HCT116 (cell line): ENCODE measurements at regions not wholly inside any gene's neighbourhood (a gene's known extent, or its start where the extent isn't known, plus 50 kb on each side); places are given as distances from the start of the nearest gene placed in this dataset.

Source experiments
- ATAC-seq: fragments of 200-7000 bp; cut with Tn5 transposase; 2 replicates; pipeline ENCODE4 v1.9.1; 2020; ENCODE audit warnings: mild to moderate bottlenecking, moderate library complexity
- BruUV-seq: library from RNA; stranded (reverse); fragments of 400-500 nt; replicated peaks from 2 replicates; lab custom pipeline; 2021; lab: Mats Ljungman, UMichigan
- CTCF ChIA-PET: fragments of 300-600 bp; sonication (Branson Sonifier 250); formaldehyde crosslinking; loops from one replicate; lab custom pipeline; 2021; ENCODE audit warnings: antibody characterized with exemption; lab: Charles Lee
- POLR2A ChIA-PET: fragments of 300-600, 350-600 bp; sonication (Branson Sonifier 250); formaldehyde crosslinking; loops from one replicate; lab custom pipeline; 2021; ENCODE audit warnings: antibody characterized with exemption; lab: Charles Lee
- RAD21 ChIA-PET, 2 experiments: fragments of 300-600 bp; sonication (Branson Sonifier 250); formaldehyde crosslinking; loops; one replicate each; lab custom pipeline; 2023; ENCODE audit warnings: low total read pairs in 2 of 2; ENCODE audit not compliant: uncharacterized antibody in 2 of 2, unreplicated experiment in 2 of 2, low non-redundant PET in 1 of 2; lab: Charles Lee
- DNase-seq: peaks from one replicate; pipeline ENCODE4 v3.0.0-alpha.2; 2010; ENCODE audit warnings: low read depth, low spot score
- H2AFZ ChIP-seq: fragments of 200-600 bp; shearing (Covaris generic), sonication (generic); 2 replicates; pipeline ENCODE4 v1.6.1; 2017; ENCODE audit warnings: low read depth, mixed run types, mixed read lengths, antibody characterized with exemption, low read length; ENCODE audit not compliant: poor library complexity, severe bottlenecking
- H3K27ac ChIP-seq: 2 replicates; pipeline ENCODE4 v1.5.1; 2012; ENCODE audit warnings: low read depth, low read length
- H3K27me3 ChIP-seq: fragments of 200-600 bp; sonication (generic); 2 replicates; pipeline ENCODE4 v1.6.1; 2016; ENCODE audit warnings: mixed run types, low read length, mixed read lengths; ENCODE audit not compliant: insufficient read depth
- H3K36me3 ChIP-seq, 2 experiments: fragments of 200-500 bp in 1 of 2; fragments of 200-600 bp in 1 of 2; sonication (Bioruptor generic) in 1 of 2; sonication (generic) in 1 of 2; 2 replicates each; pipeline versions ENCODE4 v1.5.1 to v1.6.1; 2014 to 2016; ENCODE audit warnings: low read length in 2 of 2, inconsistent platforms in 1 of 2, mixed read lengths in 1 of 2, mixed run types in 1 of 2; ENCODE audit not compliant: insufficient read depth in 2 of 2, control insufficient read depth in 1 of 2
- H3K4me1 ChIP-seq, 2 experiments: fragments of 200-600 bp in 1 of 2; sonication (generic) in 1 of 2; 2 replicates each; pipeline versions ENCODE4 v1.5.1 to v1.6.1; 2012 to 2017; ENCODE audit warnings: low read length in 2 of 2, inconsistent platforms in 1 of 2, mild to moderate bottlenecking in 1 of 2, mixed read lengths in 1 of 2, mixed run types in 1 of 2, moderate library complexity in 1 of 2; ENCODE audit not compliant: insufficient read depth in 2 of 2, control insufficient read depth in 1 of 2
- H3K4me2 ChIP-seq: fragments of 200-600 bp; sonication (generic); 2 replicates; pipeline ENCODE4 v1.6.1; 2017; ENCODE audit warnings: mixed run types, low read length, mixed read lengths
- H3K4me3 ChIP-seq, 2 experiments: fragments of 200-600 bp in 1 of 2; sonication (generic) in 1 of 2; replicated peaks in 1 of 2; 2 replicates each; pipeline ENCODE4 v1.5.1; 2011 to 2016; ENCODE audit warnings: low read length in 2 of 2, control low read depth in 1 of 2, low read depth in 1 of 2, mild to moderate bottlenecking in 1 of 2, mixed read lengths in 1 of 2, mixed run types in 1 of 2
- H3K79me2 ChIP-seq: fragments of 200-600 bp; sonication (generic); 2 replicates; pipeline ENCODE4 v1.6.1; 2017; ENCODE audit warnings: mild to moderate bottlenecking, mixed run types, low read length, moderate library complexity, mixed read lengths; ENCODE audit not compliant: insufficient read depth
- H3K9ac ChIP-seq: fragments of 200-600 bp; sonication (generic); 2 replicates; pipeline ENCODE4 v1.6.1; 2016; ENCODE audit warnings: low read length, mixed read lengths
- H3K9me2 ChIP-seq: fragments of 200-600 bp; sonication (generic), shearing (Covaris generic); 2 replicates; pipeline ENCODE4 v1.6.1; 2017; ENCODE audit warnings: mixed run types, mild to moderate bottlenecking, moderate library complexity; ENCODE audit not compliant: insufficient read depth
- H3K9me3 ChIP-seq, 2 experiments: fragments of 200-500 bp in 1 of 2; fragments of 200-600 bp in 1 of 2; sonication (Bioruptor generic) in 1 of 2; sonication (generic) in 1 of 2; 2 replicates each; pipeline ENCODE4 v1.6.1; 2014 to 2017; ENCODE audit warnings: low read length in 2 of 2, mixed read lengths in 2 of 2, inconsistent platforms in 1 of 2, low read depth in 1 of 2, mild to moderate bottlenecking in 1 of 2, mixed run types in 1 of 2, moderate library complexity in 1 of 2; ENCODE audit not compliant: control insufficient read depth in 1 of 2, insufficient read depth in 1 of 2
- H4K20me1 ChIP-seq: fragments of 200-600 bp; sonication (generic), shearing (Covaris generic); 2 replicates; pipeline ENCODE4 v1.6.1; 2017; ENCODE audit warnings: mixed run types, mild to moderate bottlenecking, moderate library complexity; ENCODE audit not compliant: insufficient read depth
- CTCF ChIP-seq, 3 experiments: fragments of 200-600 bp in 1 of 3; sonication (generic) in 1 of 3; IDR thresholded peaks in 2 of 3; conservative IDR thresholded peaks in 1 of 3; 2 replicates each; pipeline ENCODE4 v1.5.1; 2012 to 2017; ENCODE audit warnings: low read depth in 2 of 3, low read length in 2 of 3, antibody characterized with exemption in 1 of 3, borderline replicate concordance in 1 of 3, control low read depth in 1 of 3, mild to moderate bottlenecking in 1 of 3, mixed read lengths in 1 of 3, mixed run types in 1 of 3, moderate library complexity in 1 of 3; ENCODE audit not compliant: insufficient read depth in 1 of 3
- FOSL1 ChIP-seq: IDR thresholded peaks from 2 replicates; pipeline ENCODE4 v1.6.1; 2012; ENCODE audit warnings: low read depth
- JUND ChIP-seq: IDR thresholded peaks from 2 replicates; pipeline ENCODE4 v1.6.1; 2012
- POLR2A ChIP-seq: IDR thresholded peaks from 2 replicates; pipeline ENCODE4 v1.7.0; 2011; ENCODE audit warnings: borderline replicate concordance; ENCODE audit not compliant: insufficient read depth, insufficient read length; ENCODE audit errors: extremely low read depth
- POLR2AphosphoS5 ChIP-seq: IDR thresholded peaks from 2 replicates; pipeline ENCODE4 v1.6.1; 2011; ENCODE audit warnings: mild to moderate bottlenecking, low read depth, low read length, moderate library complexity
- REST ChIP-seq: IDR thresholded peaks from 2 replicates; pipeline ENCODE4 v1.6.1; 2012; ENCODE audit warnings: low read depth
- SIN3A ChIP-seq: IDR thresholded peaks from 2 replicates; pipeline ENCODE4 v1.6.1; 2012; ENCODE audit warnings: low read depth
- SP1 ChIP-seq: IDR thresholded peaks from 2 replicates; pipeline ENCODE4 v1.6.1; 2012; ENCODE audit warnings: low read depth
- TCF7L2 ChIP-seq: IDR thresholded peaks from 2 replicates; pipeline ENCODE4 v1.7.0; 2011; ENCODE audit warnings: borderline replicate concordance, inconsistent platforms; ENCODE audit not compliant: insufficient read depth, insufficient read length; ENCODE audit errors: extremely low read depth
- intact Hi-C: fragments of 100-400 bp; cut with micrococcal nuclease; formaldehyde crosslinking; loops from 2 replicates; pipeline ENCODE4 v1.10.0; 2022

- Histone ChIP-seq H3K27me3 (no peaks in the 10 kb centered on the region), H3K9me3 (no peaks in the 10 kb centered on the region), H3K36me3 (no peaks in the 10 kb centered on the region), H3K9ac (no peak overlapping the region), H4K20me1 (no peaks in the 10 kb centered on the region), H3K9me2 (no peaks in the 10 kb centered on the region), H3K79me2 (no peaks in the 10 kb centered on the region), H2AFZ (no peak overlapping the region), H3K4me2 (no peak overlapping the region), H3K27ac (no peak overlapping the region), H3K4me1 (peaks cover 0 to 4% of the 10 kb centered on the region in 2 experiments; a peak in 1 of 4 replicates), H3K4me3 (no peak overlapping the region)
- ChIA-PET POLR2A (no interaction called here), RAD21 (no interaction called here), CTCF (no interaction called here)
- TF ChIP-seq JUND (no peak), TCF7L2 (no peak), CTCF (IDR thresholded peaks at IDR 0.05 in 2 of 3, conservative IDR thresholded peaks at IDR 0.05 in 1 of 3; ENCODE audit: borderline replicate concordance in 1 of 3, insufficient read depth in 1 of 3, low read depth in 2 of 3, low read length in 2 of 3) (no peak), SIN3A (no peak), POLR2AphosphoS5 (no peak), FOSL1 (no peak), SP1 (no peak), REST (no peak), POLR2A (no peak)
- DNase-seq (no peak), ATAC-seq (no peak)
- BruUV-seq: no TSS peak
- intact Hi-C loops: no loop called here
Measured at GRCh38 chr6:109309917-109310316, 72.3 kb downstream of the CD164 start.
